C4-2B (cell line): ENCODE measurements at regions not wholly inside any gene's neighbourhood (a gene's known extent, or its start where the extent isn't known, plus 50 kb on each side); places are given as distances from the start of the nearest gene placed in this dataset.

Source experiments
- ZFX ChIP-seq: fragments of 450-650 bp; IDR thresholded peaks from 2 replicates; pipeline ENCODE4 v1.6.1; 2017
- TF ChIP-seq, protein P1 (sequence below): fragments of 450-650 bp; conservative IDR thresholded peaks from 2 replicates; pipeline ENCODE4 v1.5.1; 2017; ENCODE audit warnings: mild to moderate bottlenecking

DNA sequence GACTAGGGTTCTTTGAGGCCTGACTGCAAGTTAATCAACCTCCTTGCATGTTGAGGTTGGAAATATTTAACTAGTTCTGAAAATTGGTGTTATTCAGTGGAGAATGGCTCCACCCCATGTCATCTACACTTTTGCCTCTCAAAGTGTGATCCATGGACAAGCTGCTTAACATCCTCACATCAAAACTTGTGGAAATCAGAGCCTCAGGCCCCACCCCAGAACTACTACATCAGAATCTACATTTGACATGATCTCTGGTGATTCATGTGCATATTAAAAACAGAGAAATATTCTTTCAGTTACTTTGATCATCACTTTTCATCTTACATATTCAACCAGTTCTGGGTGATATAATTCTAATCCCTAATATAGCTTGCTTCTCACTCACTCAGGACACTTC lies 632.9 kb downstream of the ARL4A start:
- TF ChIP-seq, protein P1, sequence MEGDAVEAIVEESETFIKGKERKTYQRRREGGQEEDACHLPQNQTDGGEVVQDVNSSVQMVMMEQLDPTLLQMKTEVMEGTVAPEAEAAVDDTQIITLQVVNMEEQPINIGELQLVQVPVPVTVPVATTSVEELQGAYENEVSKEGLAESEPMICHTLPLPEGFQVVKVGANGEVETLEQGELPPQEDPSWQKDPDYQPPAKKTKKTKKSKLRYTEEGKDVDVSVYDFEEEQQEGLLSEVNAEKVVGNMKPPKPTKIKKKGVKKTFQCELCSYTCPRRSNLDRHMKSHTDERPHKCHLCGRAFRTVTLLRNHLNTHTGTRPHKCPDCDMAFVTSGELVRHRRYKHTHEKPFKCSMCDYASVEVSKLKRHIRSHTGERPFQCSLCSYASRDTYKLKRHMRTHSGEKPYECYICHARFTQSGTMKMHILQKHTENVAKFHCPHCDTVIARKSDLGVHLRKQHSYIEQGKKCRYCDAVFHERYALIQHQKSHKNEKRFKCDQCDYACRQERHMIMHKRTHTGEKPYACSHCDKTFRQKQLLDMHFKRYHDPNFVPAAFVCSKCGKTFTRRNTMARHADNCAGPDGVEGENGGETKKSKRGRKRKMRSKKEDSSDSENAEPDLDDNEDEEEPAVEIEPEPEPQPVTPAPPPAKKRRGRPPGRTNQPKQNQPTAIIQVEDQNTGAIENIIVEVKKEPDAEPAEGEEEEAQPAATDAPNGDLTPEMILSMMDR: no peak
- no peak for TF ChIP-seq ZFX
